HepG2 (cell line): ENCODE measurements at regions not wholly inside any gene's neighbourhood (a gene's known extent, or its start where the extent isn't known, plus 50 kb on each side); places are given as distances from the start of the nearest gene placed in this dataset.

ENCODE experiments used
- EZH2 ChIP-seq: conservative IDR thresholded peaks from 2 replicates; pipeline ENCODE4 v1.6.1; 2012; ENCODE audit warnings: mild to moderate bottlenecking, low read depth, low read length, moderate library complexity
- FOXO4 ChIP-seq: sonication (generic); formaldehyde crosslinking; conservative IDR thresholded peaks from 2 replicates; pipeline ENCODE4 v1.8.1; 2023; ENCODE audit warnings: missing genetic modification reagents
- IKZF5 ChIP-seq: IDR thresholded peaks from 2 replicates; pipeline ENCODE4 v1.6.1; 2018; ENCODE audit warnings: missing genetic modification reagents, mild to moderate bottlenecking, missing compliant biosample characterization
- PBX3 ChIP-seq: sonication (generic); formaldehyde crosslinking; IDR thresholded peaks from 2 replicates; pipeline ENCODE4 v1.8.1; 2023; ENCODE audit warnings: missing genetic modification reagents, inconsistent platforms, borderline replicate concordance
- POGZ ChIP-seq: sonication (generic); formaldehyde crosslinking; IDR thresholded peaks from 2 replicates; pipeline ENCODE4 v1.4.0; 2020; ENCODE audit warnings: mild to moderate bottlenecking, missing genetic modification reagents
- POLR2AphosphoS5 ChIP-seq: IDR thresholded peaks from 2 replicates; pipeline ENCODE4 v1.6.1; 2012; ENCODE audit warnings: low read depth, low read length
- RXRA ChIP-seq: sonication (generic); formaldehyde crosslinking; IDR thresholded peaks from 2 replicates; pipeline ENCODE4 v1.5.1; 2020; ENCODE audit warnings: missing genetic modification reagents
- USF2 ChIP-seq, 2 experiments: sonication (generic) in 1 of 2; formaldehyde crosslinking in 1 of 2; IDR thresholded peaks; 2 replicates each; pipeline versions ENCODE4 v1.5.1 to v1.6.1; 2011 to 2020; ENCODE audit warnings: borderline replicate concordance in 1 of 2, low read depth in 1 of 2, low read length in 1 of 2, mild to moderate bottlenecking in 1 of 2, missing genetic modification reagents in 1 of 2, moderate library complexity in 1 of 2
- ZBTB7A ChIP-seq: sonication (generic); formaldehyde crosslinking; IDR thresholded peaks from 2 replicates; pipeline ENCODE4 v1.8.0; 2022; ENCODE audit warnings: mild to moderate bottlenecking, missing genetic modification reagents
- ZNF816 ChIP-seq: sonication (generic); formaldehyde crosslinking; IDR thresholded peaks from 2 replicates; pipeline ENCODE4 v1.8.0; 2022; ENCODE audit warnings: missing genetic modification reagents, mild to moderate bottlenecking, borderline replicate concordance

DNA sequence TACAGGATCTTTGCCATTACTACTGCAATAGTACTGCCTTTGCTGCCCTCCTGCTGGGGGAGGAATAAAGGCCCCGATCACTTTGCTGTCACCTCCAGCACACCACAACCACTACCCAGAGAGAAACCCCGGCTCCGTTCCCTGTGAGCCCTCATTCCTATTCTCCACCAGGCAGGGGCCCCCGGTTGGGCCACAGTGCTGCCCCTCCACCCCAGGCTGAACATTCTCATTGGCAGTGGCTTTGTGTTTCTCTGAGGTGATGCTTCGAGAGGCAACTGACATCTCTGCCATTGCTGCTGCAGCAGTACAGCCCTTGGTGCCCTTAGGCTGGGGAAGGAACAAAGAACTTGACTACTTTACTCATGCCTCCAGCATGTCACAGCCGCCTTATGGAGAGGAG is 612.9 kb upstream of the EPHA6 start:
- TF ChIP-seq ZBTB7A (CRISPR knock-in tag) (no peak), POGZ (CRISPR knock-in tag) (no peak), ZNF816 (CRISPR knock-in tag) (no peak), POLR2AphosphoS5 (no peak), IKZF5 (CRISPR knock-in tag) (no peak), EZH2 (no peak), FOXO4 (CRISPR knock-in tag) (no peak), USF2 (IDR thresholded peaks at IDR 0.05; ENCODE audit: low read depth, low read length) (no peak), USF2 (CRISPR knock-in tag; IDR thresholded peaks at IDR 0.05; ENCODE audit: borderline replicate concordance) (no peak), PBX3 (no peak), RXRA (CRISPR knock-in tag) (no peak)
